Suppressor macrophage treated with lipopolysaccharide for 1 hour (primary cell): ENCODE measurements at regions not wholly inside any gene's neighbourhood (a gene's known extent, or its start where the extent isn't known, plus 50 kb on each side); places are given as distances from the start of the nearest gene placed in this dataset.

Experiments
- DNase-seq, 3 donors: peaks; one replicate each; pipeline ENCODE4 v3.0.0-alpha.2; 2020 to 2022

DNA sequence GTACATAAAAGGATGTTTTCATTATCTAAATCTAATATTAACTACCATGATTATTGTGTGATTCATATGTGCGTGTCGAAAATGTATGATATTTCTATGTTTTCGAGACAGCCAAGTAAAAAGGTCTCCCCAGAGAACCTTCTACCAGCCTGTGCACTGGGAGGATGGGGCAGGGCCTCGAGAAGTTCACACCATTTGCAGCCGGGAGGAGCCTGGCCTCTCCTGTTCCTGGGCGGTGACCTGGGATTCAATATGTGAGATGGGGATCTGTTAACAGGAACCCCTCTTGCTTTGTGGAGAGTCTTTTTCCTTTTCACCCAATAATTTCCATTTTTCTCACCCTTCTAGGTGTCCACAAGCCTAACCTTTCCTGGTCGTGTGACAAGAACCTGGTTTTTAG, 189.3 kb downstream of the IPO8 start:
- DNase-seq = no peak

- no peak for DNase-seq
Measured at GRCh38 chr12:30501718-30502117, 194.0 kb downstream of the IPO8 start.

DNA sequence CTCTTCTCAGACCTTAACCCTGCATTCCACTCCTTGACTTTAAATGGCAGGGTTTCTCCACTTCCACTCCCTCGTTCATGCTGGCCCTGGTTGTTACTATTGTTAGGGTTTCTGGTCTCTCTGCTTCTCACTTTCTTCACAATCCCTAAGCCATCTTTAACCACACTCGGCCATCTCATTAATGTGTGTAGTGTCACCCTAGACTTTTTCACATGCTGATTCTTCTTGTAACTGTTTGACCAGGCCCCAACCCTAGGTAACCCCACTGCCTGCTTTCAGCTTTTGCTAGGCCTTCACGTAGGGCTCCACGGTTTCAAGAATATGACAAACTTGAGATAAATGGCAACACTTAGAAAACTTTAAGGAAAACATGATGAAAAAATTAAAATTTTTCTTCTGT, 195.1 kb downstream of the IPO8 start:
- DNase-seq = no peak

DNA sequence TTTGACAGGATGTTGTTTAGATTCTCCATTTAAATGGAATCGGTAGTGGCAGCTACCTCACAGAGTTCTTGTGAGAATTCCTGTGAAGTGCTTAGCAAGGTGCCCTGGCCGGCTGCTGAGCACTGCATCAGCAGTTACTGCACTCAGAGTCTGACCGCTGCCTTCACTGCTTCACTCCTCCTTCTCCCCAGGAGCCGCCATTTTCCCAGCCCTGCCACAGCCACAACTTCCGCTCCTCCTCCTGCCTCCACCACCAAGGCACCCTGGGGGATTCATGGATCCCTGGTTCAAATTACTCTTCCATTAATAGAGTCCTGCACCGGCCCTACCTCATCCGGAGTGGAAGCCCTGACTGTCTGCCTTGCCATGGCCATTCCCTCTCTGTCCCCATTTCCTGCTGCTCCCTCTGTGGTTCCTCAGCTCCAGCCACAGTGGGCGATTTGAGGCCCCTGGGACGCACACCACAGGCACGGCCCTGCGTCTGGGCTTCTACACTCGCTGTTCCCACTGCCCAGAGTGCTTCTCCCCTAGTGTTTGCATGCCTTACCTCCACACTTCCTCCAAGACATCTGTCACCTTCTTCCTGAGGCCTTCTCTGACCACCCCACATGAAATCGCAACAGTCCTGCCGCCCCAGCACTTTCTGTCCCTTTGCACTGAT, 210.3 kb downstream of the IPO8 start:
- DNase-seq = no peak

GRCh38 chr12:30484658-30485057, 211.0 kb downstream of the IPO8 start:
- no peak for DNase-seq

DNA sequence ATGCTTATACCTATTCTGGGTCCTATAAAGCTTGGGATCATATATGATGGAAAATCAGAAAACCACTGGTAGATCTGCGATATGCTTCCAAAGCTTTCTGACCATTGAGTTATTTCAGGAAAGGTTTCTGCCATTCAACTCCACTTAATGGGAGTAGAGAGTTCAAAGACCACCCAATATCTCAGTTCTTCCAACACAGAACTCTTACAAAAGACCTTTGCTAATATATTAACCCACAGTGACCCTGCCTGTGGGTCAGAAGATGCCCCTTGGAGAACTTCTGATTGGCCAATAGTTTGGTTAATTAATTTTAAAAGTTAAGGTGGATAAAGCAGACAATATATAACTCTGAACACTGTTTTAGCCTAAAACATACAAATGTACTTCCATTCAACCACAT, 213.0 kb downstream of the IPO8 start:
- DNase-seq = no peak

DNA sequence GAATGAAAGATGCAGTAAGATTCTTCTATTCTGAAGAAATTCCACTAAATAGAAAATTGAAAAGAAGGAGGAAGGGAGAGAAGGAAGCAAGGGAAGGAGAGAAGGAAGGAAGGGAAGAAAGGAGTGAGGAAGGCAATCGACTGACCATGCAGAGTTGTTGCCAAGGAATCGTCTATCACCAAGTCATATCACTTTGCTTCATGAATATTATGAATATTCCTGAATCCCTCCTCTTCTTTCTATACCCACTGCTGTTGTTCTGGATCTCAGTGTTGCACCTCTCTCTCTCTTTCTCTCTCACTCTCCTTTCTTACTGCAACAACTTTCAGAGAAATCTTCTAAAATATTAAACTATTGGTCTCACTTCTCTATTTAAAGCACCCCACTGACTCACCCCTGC, 222.4 kb downstream of the IPO8 start:
- DNase-seq = no peak

GRCh38 chr12:30466093-30466585, 229.5 kb downstream of the IPO8 start:
- DNase-seq = no peak

DNA sequence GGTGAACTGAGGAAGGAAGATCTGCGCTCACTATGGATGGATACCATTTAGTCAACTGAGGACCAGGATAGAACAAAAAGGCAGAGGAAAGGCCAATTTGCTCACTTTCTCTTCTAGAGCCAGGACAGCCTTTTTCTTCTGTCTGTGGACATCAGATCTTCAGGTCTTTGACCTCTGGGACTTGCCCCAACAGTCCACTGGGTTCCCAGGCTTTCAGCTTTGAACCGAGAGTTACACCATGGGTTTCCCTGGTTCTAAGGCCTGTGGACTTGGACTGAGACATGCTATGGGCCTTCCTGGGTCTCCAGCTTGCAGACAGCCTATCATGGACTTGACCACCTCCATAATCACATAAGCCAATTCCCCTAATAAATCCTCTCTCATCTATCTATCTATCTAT, 232.0 kb downstream of the IPO8 start:
- no peak for DNase-seq

DNA sequence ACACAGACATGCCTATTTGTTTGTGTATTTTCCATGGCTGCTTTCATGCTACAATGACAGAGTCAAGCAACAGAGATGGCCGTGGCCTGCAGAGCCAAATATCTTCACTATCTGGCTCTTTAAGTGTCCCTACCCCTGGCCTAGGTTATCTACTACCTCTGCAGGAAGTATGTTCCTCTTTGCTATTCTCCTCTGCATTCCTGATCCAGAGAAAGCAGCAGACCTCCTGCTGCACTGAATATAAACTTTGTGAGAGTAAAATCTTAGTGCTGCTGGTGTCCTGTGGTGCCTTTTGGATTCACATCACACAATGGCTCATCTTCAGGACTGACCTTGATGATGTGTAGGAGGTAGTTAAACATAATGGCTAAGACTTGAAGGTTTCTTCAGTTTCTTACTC, 233.4 kb downstream of the IPO8 start:
- DNase-seq = no peak

DNA sequence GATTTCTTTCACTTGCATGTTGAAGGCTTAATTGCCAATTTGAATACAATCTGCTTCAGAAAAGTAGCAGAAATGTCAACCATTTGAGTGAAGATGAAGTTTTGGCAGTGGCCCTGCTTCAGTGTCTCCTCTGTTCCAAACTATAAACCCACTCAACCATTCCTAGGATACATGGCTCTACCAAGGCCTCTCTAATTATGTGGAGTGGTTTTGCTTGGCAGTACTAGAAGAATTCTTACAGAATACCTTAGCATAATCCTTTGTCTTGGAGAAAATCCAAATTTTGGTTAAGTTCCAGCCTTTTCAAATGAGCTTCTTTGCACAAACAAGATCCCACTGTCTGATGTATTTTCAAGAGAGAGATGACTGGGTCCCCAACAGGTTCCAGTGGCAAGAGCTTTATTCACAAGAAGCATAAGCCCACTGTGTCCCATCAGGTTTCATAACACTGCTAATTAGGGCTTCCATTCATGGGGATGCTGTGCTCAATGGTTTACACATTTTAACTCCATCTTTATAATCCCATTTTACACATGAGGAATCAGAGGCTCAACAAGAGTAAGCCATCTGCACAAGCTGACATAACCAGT, 234.5 kb downstream of the IPO8 start:
- no peak for DNase-seq

- DNase-seq = no peak
Measured at GRCh38 chr12:30458453-30458852, 237.2 kb downstream of the IPO8 start.

DNA sequence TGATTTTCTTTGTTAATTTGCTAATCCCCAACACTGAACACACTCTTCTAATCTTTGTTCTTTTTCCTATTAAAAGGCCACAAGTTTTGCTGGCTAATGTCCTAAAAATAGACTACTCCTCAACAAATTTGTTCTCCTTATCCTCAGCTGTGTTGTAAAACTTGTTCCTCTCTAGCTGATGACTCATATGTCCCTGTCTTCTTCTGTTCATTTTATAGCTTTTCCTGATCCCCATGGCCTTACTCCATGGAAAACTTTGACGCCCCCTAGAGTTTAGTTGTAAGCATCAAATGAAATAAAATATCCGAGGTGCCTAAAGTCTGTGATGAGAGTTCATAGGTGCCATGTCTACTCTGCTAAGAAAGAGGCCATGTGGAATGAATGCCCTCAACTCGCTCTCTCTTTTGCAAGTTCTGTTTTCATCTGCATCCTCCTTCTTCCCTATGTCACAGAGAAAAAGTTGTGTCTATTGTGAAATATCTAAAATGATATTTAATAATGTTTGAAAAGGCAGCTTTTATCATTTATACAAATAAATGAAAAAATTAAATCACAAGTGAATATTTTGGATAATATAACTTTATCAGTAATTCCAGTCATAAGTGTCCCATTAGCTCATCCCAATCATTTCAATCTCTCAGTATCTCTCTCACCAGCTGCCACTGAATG, 237.9 kb downstream of the IPO8 start:
- no peak for DNase-seq

- DNase-seq = no peak
Measured at GRCh38 chr12:30450872-30451271, 244.8 kb downstream of the IPO8 start.

- DNase-seq = no peak
Measured at GRCh38 chr12:30450226-30450625, 245.4 kb downstream of the IPO8 start.

GRCh38 chr12:30448038-30448437, 247.6 kb downstream of the IPO8 start:
- no peak for DNase-seq

DNA sequence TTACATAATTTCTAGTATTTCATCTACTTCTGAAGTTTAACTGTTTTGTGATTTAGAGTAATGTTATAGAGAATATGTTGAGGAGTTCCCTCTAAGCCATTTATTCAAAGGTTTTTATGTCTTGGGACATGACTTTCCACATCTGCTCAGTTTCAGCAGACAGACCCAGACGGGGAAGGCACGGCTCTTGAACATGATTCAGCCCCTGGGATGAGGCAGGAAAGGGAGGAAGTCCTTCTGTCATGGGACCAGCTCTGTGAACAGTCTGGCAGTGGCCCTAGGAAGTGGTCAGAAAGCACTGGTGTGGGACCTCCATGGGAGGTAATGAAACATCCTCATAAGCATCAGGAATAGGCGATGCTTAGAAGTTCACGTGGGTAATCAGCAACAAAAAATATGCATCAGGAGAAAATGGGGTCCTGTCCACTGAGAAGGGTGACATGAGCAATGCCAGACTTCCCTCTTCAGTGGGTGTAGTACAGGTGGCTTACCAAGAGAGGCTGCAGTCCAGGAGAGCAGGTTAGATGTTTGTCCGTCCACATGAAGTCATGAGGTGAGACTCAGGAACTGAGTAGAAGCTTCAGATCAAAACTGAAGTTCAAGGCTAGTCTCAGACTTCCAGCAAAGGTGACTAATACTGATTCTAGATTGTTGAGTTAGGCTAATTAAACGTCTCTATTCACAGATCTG, 248.5 kb downstream of the IPO8 start:
- no peak for DNase-seq

- DNase-seq = no peak
Measured at GRCh38 chr12:30442461-30442860, 253.2 kb downstream of the IPO8 start.

DNA sequence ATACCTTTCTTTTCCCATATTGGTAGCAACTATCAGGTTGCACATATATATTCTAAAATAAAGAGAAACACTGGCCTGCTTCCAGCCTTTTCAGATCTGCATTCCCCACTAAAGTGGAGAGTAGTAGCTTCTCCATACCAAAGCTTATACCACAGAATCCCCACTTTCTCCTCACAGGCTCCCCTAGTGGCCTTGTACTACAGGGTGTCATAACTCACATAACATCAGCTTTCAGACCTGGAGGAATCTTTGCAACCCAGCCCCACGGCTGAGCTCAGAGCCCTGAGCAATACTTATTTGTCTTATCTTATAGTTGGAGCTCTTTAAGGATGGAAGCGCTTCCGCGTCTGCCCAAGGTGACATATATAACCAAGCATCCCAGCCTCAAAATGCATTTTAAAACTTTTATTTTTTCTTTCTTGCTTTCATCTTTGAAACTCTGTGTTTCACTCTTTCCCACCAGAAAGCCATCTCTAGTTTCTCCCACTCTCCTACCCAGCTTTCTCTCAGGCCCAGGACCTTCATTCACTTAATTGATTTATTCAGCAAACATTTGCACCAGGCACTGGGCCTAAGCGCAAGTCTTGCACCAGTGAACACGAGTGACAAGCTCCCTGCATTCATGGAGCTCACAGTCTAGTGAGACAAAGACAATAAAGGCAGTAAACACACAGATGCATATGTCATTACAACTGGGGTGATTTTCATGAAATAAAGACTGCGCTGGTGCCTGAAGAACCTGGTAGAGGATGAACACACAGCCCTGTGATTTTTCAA, 254.7 kb downstream of the IPO8 start:
- DNase-seq = no peak

- no peak for DNase-seq
Measured at GRCh38 chr12:30439201-30439600, 256.5 kb downstream of the IPO8 start.

GRCh38 chr12:30438601-30439041, 257.0 kb downstream of the IPO8 start:
- no peak for DNase-seq

- DNase-seq = no peak
Measured at GRCh38 chr12:30437616-30438015, 258.1 kb downstream of the IPO8 start.

- DNase-seq = no peak
Measured at GRCh38 chr12:30437044-30437443, 258.6 kb downstream of the IPO8 start.
